ENCODE measurements at regions not wholly inside any gene's neighbourhood (a gene's known extent, or its start where the extent isn't known, plus 50 kb on each side); places are given as distances from the start of the nearest gene placed in this dataset.

- Mint-ChIP-seq H3K27me3 (no peaks in the 10 kb centered on the region), H3K27ac (no peak overlapping the region), H3K36me3 (ENCODE audit: low read depth) (no peaks in the 10 kb centered on the region), H3K4me3 (no peak overlapping the region), H3K4me1 (no peaks in the 10 kb centered on the region)
- ATAC-seq (no peak), DNase-seq (no peak)
- no peaks in the 10 kb centered on the region for H3K9me3 ChIP-seq (ENCODE audit: control insufficient read depth, low read length, poor library complexity, severe bottlenecking)
Observed at GRCh38 chr15:47548986-47549385, 168.3 kb upstream of the SEMA6D start.

GRCh38 chr15:47551079-47551478 lies 166.2 kb upstream of the SEMA6D start:
- Mint-ChIP-seq H3K27me3 (no peaks in the 10 kb centered on the region), H3K4me1 (no peaks in the 10 kb centered on the region), H3K27ac (no peak overlapping the region), H3K36me3 (ENCODE audit: low read depth) (no peaks in the 10 kb centered on the region), H3K4me3 (no peak overlapping the region)
- no peaks in the 10 kb centered on the region for H3K9me3 ChIP-seq (ENCODE audit: control insufficient read depth, low read length, poor library complexity, severe bottlenecking)
- DNase-seq (no peak), ATAC-seq (no peak)

- no peak for DNase-seq
- no peak for ATAC-seq
- no peaks in the 10 kb centered on the region for H3K4me1 Mint-ChIP-seq
- H3K27ac Mint-ChIP-seq, result no peak overlapping the region
- H3K36me3 Mint-ChIP-seq (ENCODE audit: low read depth), result no peaks in the 10 kb centered on the region
- no peaks in the 10 kb centered on the region for H3K9me3 ChIP-seq (ENCODE audit: control insufficient read depth, low read length, poor library complexity, severe bottlenecking)
- no peak overlapping the region for H3K4me3 Mint-ChIP-seq
- no peaks in the 10 kb centered on the region for H3K27me3 Mint-ChIP-seq
Observed at GRCh38 chr15:47551546-47551945, 165.8 kb upstream of the SEMA6D start.

GRCh38 chr15:47552978-47553608 lies 164.2 kb upstream of the SEMA6D start:
- Mint-ChIP-seq H3K4me1 (no peaks in the 10 kb centered on the region), H3K27me3 (no peaks in the 10 kb centered on the region), H3K4me3 (no peak overlapping the region), H3K36me3 (ENCODE audit: low read depth) (no peaks in the 10 kb centered on the region), H3K27ac (no peak overlapping the region)
- ATAC-seq (no peak), DNase-seq (no peak)
- H3K9me3 ChIP-seq (ENCODE audit: control insufficient read depth, low read length, poor library complexity, severe bottlenecking), result no peaks in the 10 kb centered on the region

GRCh38 chr15:47553947-47554346 lies 163.4 kb upstream of the SEMA6D start:
- Mint-ChIP-seq H3K27ac (no peak overlapping the region), H3K36me3 (ENCODE audit: low read depth) (no peaks in the 10 kb centered on the region), H3K27me3 (no peaks in the 10 kb centered on the region), H3K4me3 (no peak overlapping the region), H3K4me1 (no peaks in the 10 kb centered on the region)
- ATAC-seq (no peak), DNase-seq (no peak)
- H3K9me3 ChIP-seq (ENCODE audit: control insufficient read depth, low read length, poor library complexity, severe bottlenecking), result no peaks in the 10 kb centered on the region

GRCh38 chr15:47561102-47561501 lies 156.2 kb upstream of the SEMA6D start:
- no peaks in the 10 kb centered on the region for H3K36me3 Mint-ChIP-seq (ENCODE audit: low read depth)
- H3K4me3 Mint-ChIP-seq, result no peak overlapping the region
- ATAC-seq, result no peak
- no peak for DNase-seq
- H3K27me3 Mint-ChIP-seq, result no peaks in the 10 kb centered on the region
- no peaks in the 10 kb centered on the region for H3K4me1 Mint-ChIP-seq
- H3K9me3 ChIP-seq (ENCODE audit: control insufficient read depth, low read length, poor library complexity, severe bottlenecking), result no peaks in the 10 kb centered on the region
- H3K27ac Mint-ChIP-seq, result no peak overlapping the region

GRCh38 chr15:47565949-47566348 lies 151.4 kb upstream of the SEMA6D start:
- Mint-ChIP-seq H3K4me3 (no peak overlapping the region), H3K4me1 (no peaks in the 10 kb centered on the region), H3K36me3 (ENCODE audit: low read depth) (no peaks in the 10 kb centered on the region), H3K27me3 (no peaks in the 10 kb centered on the region), H3K27ac (no peak overlapping the region)
- ATAC-seq (no peak), DNase-seq (no peak)
- H3K9me3 ChIP-seq (ENCODE audit: control insufficient read depth, low read length, poor library complexity, severe bottlenecking), result no peaks in the 10 kb centered on the region

GRCh38 chr15:47566610-47567009 lies 150.7 kb upstream of the SEMA6D start:
- DNase-seq (no peak), ATAC-seq (no peak)
- H3K36me3 Mint-ChIP-seq (ENCODE audit: low read depth), result no peaks in the 10 kb centered on the region
- H3K4me1 Mint-ChIP-seq, result no peaks in the 10 kb centered on the region
- no peak overlapping the region for H3K4me3 Mint-ChIP-seq
- H3K27me3 Mint-ChIP-seq, result no peaks in the 10 kb centered on the region
- H3K27ac Mint-ChIP-seq, result no peak overlapping the region
- no peaks in the 10 kb centered on the region for H3K9me3 ChIP-seq (ENCODE audit: control insufficient read depth, low read length, poor library complexity, severe bottlenecking)

GRCh38 chr15:47568030-47568429 lies 149.3 kb upstream of the SEMA6D start:
- ATAC-seq, result no peak
- Mint-ChIP-seq H3K27ac (no peak overlapping the region), H3K36me3 (ENCODE audit: low read depth) (no peaks in the 10 kb centered on the region), H3K4me3 (no peak overlapping the region), H3K27me3 (no peaks in the 10 kb centered on the region), H3K4me1 (no peaks in the 10 kb centered on the region)
- no peaks in the 10 kb centered on the region for H3K9me3 ChIP-seq (ENCODE audit: control insufficient read depth, low read length, poor library complexity, severe bottlenecking)
- DNase-seq, result no peak

GRCh38 chr15:47570044-47570443 lies 147.3 kb upstream of the SEMA6D start:
- no peak overlapping the region for H3K4me3 Mint-ChIP-seq
- H3K36me3 Mint-ChIP-seq (ENCODE audit: low read depth), result no peaks in the 10 kb centered on the region
- ATAC-seq, result no peak

GRCh38 chr15:47570451-47570850 lies 146.9 kb upstream of the SEMA6D start:
- ATAC-seq (no peak), DNase-seq (no peak)
- Mint-ChIP-seq H3K27ac (no peak overlapping the region), H3K4me3 (no peak overlapping the region), H3K27me3 (no peaks in the 10 kb centered on the region), H3K4me1 (no peaks in the 10 kb centered on the region), H3K36me3 (ENCODE audit: low read depth) (no peaks in the 10 kb centered on the region)
- no peaks in the 10 kb centered on the region for H3K9me3 ChIP-seq (ENCODE audit: control insufficient read depth, low read length, poor library complexity, severe bottlenecking)

More at GRCh38 chr15:47570044-47570443, 147.3 kb upstream of the SEMA6D start:
- Mint-ChIP-seq H3K4me1 (no peaks in the 10 kb centered on the region), H3K27ac (no peak overlapping the region), H3K27me3 (no peaks in the 10 kb centered on the region)
- no peak for DNase-seq
- H3K9me3 ChIP-seq (ENCODE audit: control insufficient read depth, low read length, poor library complexity, severe bottlenecking), result no peaks in the 10 kb centered on the region

- H3K27me3 Mint-ChIP-seq, result no peaks in the 10 kb centered on the region
- H3K4me3 Mint-ChIP-seq, result no peak overlapping the region
- no peaks in the 10 kb centered on the region for H3K9me3 ChIP-seq (ENCODE audit: control insufficient read depth, low read length, poor library complexity, severe bottlenecking)
- DNase-seq (no peak), ATAC-seq (no peak)
- H3K36me3 Mint-ChIP-seq (ENCODE audit: low read depth), result no peaks in the 10 kb centered on the region
- no peak overlapping the region for H3K27ac Mint-ChIP-seq
- no peaks in the 10 kb centered on the region for H3K4me1 Mint-ChIP-seq
Observed at GRCh38 chr15:47570881-47571640, 146.2 kb upstream of the SEMA6D start.

GRCh38 chr15:47573673-47574072 lies 143.6 kb upstream of the SEMA6D start:
- ATAC-seq, result no peak
- no peaks in the 10 kb centered on the region for H3K4me1 Mint-ChIP-seq
- H3K27ac Mint-ChIP-seq, result no peak overlapping the region
- H3K27me3 Mint-ChIP-seq, result no peaks in the 10 kb centered on the region
- no peak for DNase-seq
- H3K36me3 Mint-ChIP-seq (ENCODE audit: low read depth), result no peaks in the 10 kb centered on the region
- H3K4me3 Mint-ChIP-seq, result no peak overlapping the region
- no peaks in the 10 kb centered on the region for H3K9me3 ChIP-seq (ENCODE audit: control insufficient read depth, low read length, poor library complexity, severe bottlenecking)

GRCh38 chr15:47577000-47577399 lies 140.3 kb upstream of the SEMA6D start:
- Mint-ChIP-seq H3K4me1 (no peaks in the 10 kb centered on the region), H3K36me3 (ENCODE audit: low read depth) (no peaks in the 10 kb centered on the region), H3K27me3 (no peaks in the 10 kb centered on the region), H3K4me3 (no peak overlapping the region), H3K27ac (no peak overlapping the region)
- DNase-seq (no peak), ATAC-seq (no peak)
- no peaks in the 10 kb centered on the region for H3K9me3 ChIP-seq (ENCODE audit: control insufficient read depth, low read length, poor library complexity, severe bottlenecking)
